Stomach smooth muscle (tissue), 2 donors: ENCODE measurements at regions not wholly inside any gene's neighbourhood (a gene's known extent, or its start where the extent isn't known, plus 50 kb on each side); places are given as distances from the start of the nearest gene placed in this dataset.

Experiments used
- H3K27ac ChIP-seq: one replicate; pipeline ENCODE4 v1.7.0; 2013; ENCODE audit warnings: mild to moderate bottlenecking, low read length, inconsistent platforms
- H3K27me3 ChIP-seq, 2 donors: one replicate each; pipeline ENCODE4 v1.7.0; 2013; ENCODE audit warnings: low read length in 2 of 2; ENCODE audit not compliant: insufficient read depth in 2 of 2, control insufficient read depth in 1 of 2
- H3K36me3 ChIP-seq, 2 donors: one replicate each; pipeline ENCODE4 v1.7.0; 2013; ENCODE audit warnings: low read length in 2 of 2; ENCODE audit not compliant: control insufficient read depth in 2 of 2, insufficient read depth in 2 of 2
- H3K4me1 ChIP-seq: one replicate; pipeline ENCODE4 v1.7.0; 2013; ENCODE audit warnings: low read length; ENCODE audit not compliant: control insufficient read depth, insufficient read depth
- H3K4me3 ChIP-seq, 2 donors: one replicate each; pipeline ENCODE4 v1.7.0; 2013; ENCODE audit warnings: low read length in 2 of 2
- H3K9ac ChIP-seq, 2 donors: one replicate each; pipeline ENCODE4 v1.7.0; 2013; ENCODE audit warnings: low read length in 2 of 2, mild to moderate bottlenecking in 1 of 2
- H3K9me3 ChIP-seq, 2 donors: one replicate each; pipeline ENCODE4 v1.7.0; 2013; ENCODE audit warnings: low read length in 2 of 2; ENCODE audit not compliant: control insufficient read depth in 2 of 2
- donor health status: healthy.
- donor health status: Pancreatic carcinoma.

GRCh38 chr5:109917154-109917546 is 227.4 kb downstream of the MAN2A1 start:
- Histone ChIP-seq H3K4me1 (peaks cover 8% of the 10 kb centered on the region), H3K9me3 (no peaks in the 10 kb centered on the region), H3K4me3 (no peak overlapping the region), H3K27ac (no peak overlapping the region), H3K9ac (no peak overlapping the region), H3K36me3 (no peaks in the 10 kb centered on the region), H3K27me3 (no peaks in the 10 kb centered on the region)

- Histone ChIP-seq H3K9me3 (no peaks in the 10 kb centered on the region), H3K36me3 (no peaks in the 10 kb centered on the region), H3K4me1 (peaks cover 11% of the 10 kb centered on the region), H3K9ac (no peak overlapping the region), H3K27me3 (no peaks in the 10 kb centered on the region), H3K4me3 (no peak overlapping the region), H3K27ac (no peak overlapping the region)
Measured at GRCh38 chr5:109917966-109918365, 228.2 kb downstream of the MAN2A1 start.

DNA sequence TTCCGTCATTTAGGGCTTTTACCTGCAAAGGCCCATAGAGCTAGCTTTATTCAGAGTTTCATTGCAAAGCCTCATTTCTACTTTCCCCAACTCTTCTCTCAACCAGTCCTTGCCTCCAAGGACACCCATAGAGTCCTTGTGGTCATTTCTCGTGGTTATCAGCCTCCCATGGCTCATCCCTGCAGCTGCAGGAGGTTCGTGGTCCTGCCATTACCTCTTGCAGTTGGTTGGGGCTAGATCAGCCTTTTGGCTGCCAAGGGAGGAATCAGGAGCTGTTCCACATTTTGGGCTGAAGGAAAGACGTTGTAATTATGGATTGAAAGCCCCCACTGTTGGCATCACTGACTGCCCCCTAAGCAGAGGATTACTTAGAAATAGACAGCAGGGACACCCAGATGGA is 231.0 kb downstream of the MAN2A1 start:
- Histone ChIP-seq H3K4me1 (peaks cover 11% of the 10 kb centered on the region), H3K27me3 (no peaks in the 10 kb centered on the region), H3K9ac (no peak overlapping the region), H3K4me3 (no peak overlapping the region), H3K36me3 (no peaks in the 10 kb centered on the region), H3K27ac (no peak overlapping the region), H3K9me3 (no peaks in the 10 kb centered on the region)

GRCh38 chr5:109921735-109922380 is 232.1 kb downstream of the MAN2A1 start:
- Histone ChIP-seq H3K4me1 (peaks cover 11% of the 10 kb centered on the region), H3K4me3 (peak overlapping the region in 1 of 2 donors; percentile 29), H3K27me3 (no peaks in the 10 kb centered on the region), H3K9me3 (no peaks in the 10 kb centered on the region), H3K27ac (no peak overlapping the region), H3K36me3 (no peaks in the 10 kb centered on the region), H3K9ac (no peak overlapping the region)

GRCh38 chr5:109922381-109922995 is 232.8 kb downstream of the MAN2A1 start:
- Histone ChIP-seq H3K4me3 (no peak overlapping the region), H3K4me1 (peaks cover 11% of the 10 kb centered on the region)

DNA sequence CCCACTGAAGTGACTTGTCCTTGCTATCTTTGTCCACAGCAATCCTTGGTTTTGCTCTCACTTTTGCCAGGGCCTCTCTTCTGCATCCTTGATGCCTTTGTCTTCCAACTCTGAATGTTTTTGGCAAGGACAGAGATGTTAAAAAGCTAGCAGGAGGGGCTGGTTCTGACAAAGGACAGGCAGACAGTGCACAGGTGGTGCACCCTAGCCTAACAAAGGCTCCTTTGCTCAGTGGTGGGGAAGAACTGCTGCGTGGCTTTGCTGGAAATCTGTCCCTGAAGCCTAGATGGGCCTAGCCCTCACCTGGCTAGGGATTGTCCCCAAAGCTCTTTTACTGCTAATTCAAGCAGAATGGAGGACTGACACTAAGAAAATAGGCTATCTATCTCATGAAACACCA is 233.5 kb downstream of the MAN2A1 start:
- Histone ChIP-seq H3K4me3 (no peak overlapping the region), H3K27ac (no peak overlapping the region), H3K9ac (no peak overlapping the region), H3K4me1 (peaks cover 11% of the 10 kb centered on the region), H3K27me3 (no peaks in the 10 kb centered on the region), H3K9me3 (no peaks in the 10 kb centered on the region), H3K36me3 (no peaks in the 10 kb centered on the region)

More at GRCh38 chr5:109922381-109922995, 232.8 kb downstream of the MAN2A1 start:
- no peaks in the 10 kb centered on the region for H3K27me3 ChIP-seq
- H3K27ac ChIP-seq = no peak overlapping the region
- no peaks in the 10 kb centered on the region for H3K36me3 ChIP-seq
- no peaks in the 10 kb centered on the region for H3K9me3 ChIP-seq
- H3K9ac ChIP-seq = no peak overlapping the region

- Histone ChIP-seq H3K36me3 (no peaks in the 10 kb centered on the region), H3K4me1 (peaks cover 11% of the 10 kb centered on the region), H3K4me3 (no peak overlapping the region), H3K27ac (no peak overlapping the region), H3K9me3 (no peaks in the 10 kb centered on the region), H3K9ac (no peak overlapping the region), H3K27me3 (no peaks in the 10 kb centered on the region)
Measured at GRCh38 chr5:109924237-109925107, 234.7 kb downstream of the MAN2A1 start.

DNA sequence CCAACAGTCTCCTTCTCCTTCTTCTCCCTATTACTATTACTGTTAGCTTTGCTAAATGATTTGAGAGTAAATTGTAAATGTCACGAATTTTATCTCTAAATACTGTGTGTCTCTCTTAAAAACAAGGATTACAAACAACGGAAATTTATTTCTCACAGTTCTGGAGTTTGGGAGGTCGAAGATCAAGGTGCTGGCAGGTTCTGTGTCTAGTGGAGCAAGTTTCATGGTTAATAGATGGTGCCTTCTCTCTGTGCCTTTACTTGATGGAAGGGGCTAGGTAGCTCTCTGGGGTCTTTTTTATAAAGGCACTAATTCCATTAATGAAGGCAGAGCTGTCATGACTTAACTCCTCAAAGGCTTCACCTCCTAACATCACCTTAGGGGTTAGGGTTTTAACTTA is 237.9 kb downstream of the MAN2A1 start:
- Histone ChIP-seq H3K27me3 (no peaks in the 10 kb centered on the region), H3K9me3 (no peaks in the 10 kb centered on the region), H3K27ac (no peak overlapping the region), H3K9ac (no peak overlapping the region), H3K4me3 (no peak overlapping the region), H3K4me1 (no peaks in the 10 kb centered on the region), H3K36me3 (no peaks in the 10 kb centered on the region)

DNA sequence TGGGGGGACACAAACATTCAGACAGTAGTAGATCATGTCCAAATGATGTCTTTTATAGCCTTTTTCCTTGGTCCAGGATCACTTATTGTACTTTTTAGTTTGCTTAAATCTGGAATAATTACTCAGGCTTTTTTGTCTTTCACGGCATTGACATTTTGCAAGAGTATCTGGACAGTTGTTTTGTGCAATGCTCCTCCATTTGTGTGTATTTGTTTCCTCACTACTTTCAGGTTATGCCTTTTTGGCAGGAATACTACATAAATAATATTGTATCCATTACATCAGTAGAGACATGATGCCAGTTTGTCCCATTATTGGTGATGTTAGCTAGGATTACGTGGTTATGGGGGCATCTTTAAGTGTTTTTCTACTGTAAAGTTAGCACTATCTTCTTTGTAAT is 238.3 kb downstream of the MAN2A1 start:
- H3K36me3 ChIP-seq = no peaks in the 10 kb centered on the region
- H3K27me3 ChIP-seq = no peaks in the 10 kb centered on the region
- no peaks in the 10 kb centered on the region for H3K4me1 ChIP-seq
- no peaks in the 10 kb centered on the region for H3K9me3 ChIP-seq
- no peak overlapping the region for H3K9ac ChIP-seq
- no peak overlapping the region for H3K27ac ChIP-seq
- no peak overlapping the region for H3K4me3 ChIP-seq

DNA sequence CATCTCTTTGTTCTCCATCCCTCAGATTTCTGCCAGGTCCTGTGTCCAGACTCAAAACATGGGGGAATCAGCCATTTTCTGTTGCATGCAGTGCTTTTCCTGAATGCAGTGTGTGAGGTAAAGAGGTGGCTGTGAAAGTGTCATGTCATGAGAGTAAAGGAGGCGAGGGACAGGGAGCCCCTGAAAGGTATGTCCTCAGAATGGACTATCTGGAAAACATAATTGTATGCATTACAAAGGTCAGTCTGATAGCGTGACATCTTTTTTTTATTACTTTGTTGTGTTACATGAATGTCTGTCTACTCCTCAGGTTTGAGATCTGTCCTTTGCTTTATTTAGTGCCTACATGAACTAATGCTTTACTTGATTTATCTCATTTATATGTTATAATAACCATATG is 239.1 kb downstream of the MAN2A1 start:
- H3K4me3 ChIP-seq = no peak overlapping the region
- no peak overlapping the region for H3K27ac ChIP-seq
- H3K4me1 ChIP-seq = no peaks in the 10 kb centered on the region
- no peaks in the 10 kb centered on the region for H3K9me3 ChIP-seq
- H3K36me3 ChIP-seq = no peaks in the 10 kb centered on the region
- no peak overlapping the region for H3K9ac ChIP-seq
- H3K27me3 ChIP-seq = no peaks in the 10 kb centered on the region
